HG02623 (cell line): ENCODE measurements at regions not wholly inside any gene's neighbourhood (a gene's known extent, or its start where the extent isn't known, plus 50 kb on each side); places are given as distances from the start of the nearest gene placed in this dataset.

Source experiments
- ATAC-seq: cut with Tn5 transposase; IDR thresholded peaks from one replicate; pipeline ENCODE4 v1.9.1; 2021; ENCODE audit warnings: moderate library complexity; ENCODE audit not compliant: unreplicated experiment

DNA sequence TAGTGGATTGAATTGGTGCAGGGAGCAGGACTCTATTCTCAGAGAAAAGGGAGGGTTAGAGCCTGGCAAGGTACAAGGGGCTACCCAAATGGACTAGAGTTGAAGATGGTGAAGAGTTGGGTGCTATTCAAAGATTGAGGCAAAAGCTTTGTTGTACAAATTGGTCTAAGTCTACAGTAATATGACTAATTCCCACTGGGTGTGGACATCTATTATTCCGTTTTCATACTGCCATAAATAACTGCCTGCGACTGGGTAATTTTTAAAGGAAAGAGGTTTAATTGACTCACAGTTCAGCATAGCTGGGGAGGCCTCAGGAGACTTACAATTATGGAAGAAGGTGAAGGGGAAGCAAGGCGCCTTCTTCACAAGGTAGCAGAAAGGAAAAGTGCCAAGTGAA, 266.3 kb downstream of the TPBG start:
- no peak for ATAC-seq

DNA sequence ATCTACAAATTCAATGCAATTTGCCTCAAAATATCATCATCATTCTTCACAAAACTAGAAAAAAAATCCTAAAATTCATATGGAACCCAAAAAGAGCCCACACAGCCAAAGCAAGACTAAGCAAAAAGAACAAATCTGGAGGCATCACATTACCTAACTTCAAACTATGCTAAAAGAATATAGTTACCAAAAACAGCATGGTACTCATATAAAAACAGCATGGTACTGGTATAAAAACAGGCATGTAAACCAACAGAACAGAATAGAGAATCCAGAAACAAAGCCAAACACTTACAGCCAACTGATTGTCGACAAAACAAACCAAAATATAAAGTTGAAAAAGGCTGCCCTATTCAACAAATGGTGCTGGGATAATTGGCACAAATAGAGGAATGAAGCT, 278.1 kb downstream of the TPBG start:
- ATAC-seq, result no peak

DNA sequence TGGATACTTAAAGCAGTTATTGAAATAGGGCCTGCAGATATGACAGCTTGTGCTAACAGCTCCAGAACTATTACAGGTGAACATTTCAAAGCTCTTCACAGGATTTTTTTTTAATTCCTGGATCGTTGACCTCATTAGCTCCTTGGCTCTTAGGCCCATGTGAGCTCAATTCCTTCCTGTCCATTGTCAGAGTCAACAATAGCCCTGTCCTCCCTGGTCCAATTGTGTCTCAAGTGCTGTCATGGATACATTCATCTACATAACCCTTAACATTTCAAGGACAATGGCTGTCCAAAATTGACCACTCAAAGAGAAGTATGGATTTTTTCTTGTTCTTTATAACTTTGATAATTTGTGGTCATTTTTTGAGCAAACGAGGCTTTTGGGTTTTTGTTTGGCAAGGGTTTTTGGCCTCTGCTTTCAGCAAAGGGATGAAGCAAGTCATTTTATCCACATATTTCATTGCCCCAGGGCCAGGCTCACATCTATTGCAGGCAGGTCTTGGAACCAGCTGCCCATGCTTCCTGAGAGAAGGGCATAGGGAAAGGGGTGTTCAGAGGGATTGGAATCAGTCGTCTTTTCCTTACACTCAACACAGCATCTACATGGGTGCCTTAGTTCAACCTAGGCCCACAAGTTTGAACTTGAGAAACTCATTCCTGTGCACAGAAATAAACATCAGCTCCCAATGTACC, 282.1 kb downstream of the TPBG start:
- no peak for ATAC-seq

DNA sequence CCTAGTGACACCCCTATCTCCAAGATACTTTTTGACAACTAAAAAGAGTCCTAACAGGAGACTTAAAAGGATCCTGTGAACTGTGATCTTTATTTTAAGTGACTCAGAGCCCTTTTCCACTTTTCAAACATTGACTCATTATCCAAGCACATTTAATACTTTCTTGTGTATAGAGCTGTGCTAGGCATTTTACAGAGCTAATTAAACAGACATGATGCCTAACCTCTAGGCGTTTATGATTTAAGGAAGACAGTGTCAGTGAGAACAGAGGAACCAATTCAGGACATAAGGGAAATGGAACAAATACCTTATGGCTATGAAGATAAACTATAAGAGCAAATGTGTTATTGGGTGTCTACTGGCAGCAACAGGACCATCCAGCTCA, 282.6 kb downstream of the TPBG start:
- ATAC-seq, result no peak

DNA sequence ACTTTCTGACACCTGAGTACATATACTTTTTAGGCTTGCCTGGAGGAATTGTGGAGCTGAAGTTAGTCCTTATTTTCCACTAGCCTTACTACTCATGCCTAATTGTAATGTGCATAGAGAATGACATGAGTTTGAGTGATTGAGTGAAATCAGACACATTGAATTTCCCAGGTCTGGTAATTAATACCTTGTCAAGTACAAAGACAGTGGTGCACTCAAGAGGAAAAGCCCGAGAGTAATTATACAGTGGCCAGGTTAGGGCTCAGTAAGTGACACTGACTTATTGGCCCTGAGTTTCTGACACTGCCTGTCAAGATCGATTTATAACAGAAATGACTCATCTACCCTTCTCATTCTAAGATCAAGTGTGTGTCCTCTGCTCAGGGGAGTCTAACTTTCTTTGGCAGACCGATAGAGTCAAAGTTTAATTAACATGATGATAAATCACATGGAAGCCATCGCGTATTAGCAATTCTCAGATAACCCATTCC, 288.3 kb downstream of the TPBG start:
- no peak for ATAC-seq

DNA sequence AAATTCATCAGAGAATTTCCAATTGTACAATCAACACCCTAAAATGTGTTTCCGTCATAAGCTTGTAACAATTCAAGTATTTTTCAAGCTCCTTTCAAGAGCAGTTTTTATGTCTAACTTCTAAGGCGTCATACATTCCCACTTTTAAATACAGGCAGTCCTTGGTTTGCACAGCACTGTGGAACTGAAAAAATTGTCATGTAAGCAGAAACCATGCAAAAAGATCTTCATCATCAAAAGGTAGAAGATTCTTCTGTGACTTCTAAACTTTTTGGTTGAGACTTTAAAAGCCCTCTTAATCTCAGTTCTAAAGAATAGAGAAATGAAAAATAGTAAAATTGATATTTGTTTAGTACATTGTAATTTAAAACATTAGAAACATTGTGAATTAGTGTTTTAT, 315.6 kb downstream of the TPBG start:
- no peak for ATAC-seq

DNA sequence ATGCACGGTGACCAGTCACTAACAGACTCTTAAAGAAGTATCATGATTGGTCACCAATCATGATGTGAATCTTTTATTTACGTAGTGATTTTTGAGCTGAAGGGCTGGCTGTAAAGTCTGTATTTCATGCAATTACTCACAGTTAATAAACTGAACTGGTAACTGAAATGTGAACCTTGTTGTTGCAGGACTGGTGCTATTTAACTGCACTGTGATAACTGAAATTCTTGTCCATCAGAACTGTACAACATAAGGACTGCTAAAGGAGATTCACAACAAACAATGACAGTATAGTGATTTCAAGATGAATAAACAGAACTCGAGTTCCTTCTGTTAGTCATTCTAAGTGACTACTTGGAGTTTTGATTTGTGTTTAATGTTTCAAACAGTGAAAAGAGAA, 316.6 kb downstream of the TPBG start:
- ATAC-seq, result no peak

DNA sequence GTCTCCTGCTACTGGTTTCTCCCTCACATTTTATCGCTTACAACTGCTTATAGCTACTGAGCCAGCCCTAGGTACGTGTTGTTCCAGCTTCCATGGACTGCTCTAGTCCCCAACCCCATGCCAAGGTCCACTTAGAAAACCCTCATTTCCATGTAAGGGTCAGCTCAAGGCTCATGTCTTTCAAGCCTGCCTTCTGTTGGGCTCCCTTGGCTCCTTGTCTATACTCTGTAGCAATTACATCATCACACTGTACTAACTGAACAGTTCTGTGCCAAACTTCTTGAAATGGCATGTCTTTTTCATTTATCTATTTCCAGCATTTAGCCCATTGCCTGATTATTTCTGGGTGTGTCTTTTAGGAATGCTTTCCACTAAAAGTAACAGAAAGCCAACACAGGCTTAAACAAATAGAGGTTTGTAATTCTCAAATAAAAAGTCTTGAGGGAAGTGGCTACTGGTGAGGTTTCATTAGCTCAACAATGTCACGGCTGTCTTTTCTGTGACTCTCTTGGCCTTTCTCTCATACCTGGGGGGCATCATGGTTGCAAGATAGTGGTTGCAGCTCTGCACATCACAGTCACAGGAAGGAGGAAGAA, 317.6 kb downstream of the TPBG start:
- no peak for ATAC-seq

DNA sequence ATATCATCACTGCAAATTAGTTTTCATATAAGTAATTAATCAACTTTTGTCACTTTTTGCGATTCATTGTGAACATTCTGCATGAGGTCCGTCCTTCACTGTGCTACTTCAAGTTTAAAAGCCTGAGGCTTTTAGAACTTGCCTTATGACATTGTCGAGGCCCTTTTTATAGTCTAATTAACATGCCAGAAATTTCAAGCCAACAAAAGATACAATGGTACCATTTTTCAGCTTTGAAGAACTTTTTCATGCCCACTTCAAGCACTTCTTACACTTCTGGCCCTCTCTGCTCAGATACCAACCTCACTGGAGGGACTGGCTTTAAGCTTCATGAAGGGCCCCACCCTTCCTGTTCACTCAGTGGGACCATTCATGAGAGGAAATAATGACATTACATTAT, 323.1 kb downstream of the TPBG start:
- no peak for ATAC-seq

DNA sequence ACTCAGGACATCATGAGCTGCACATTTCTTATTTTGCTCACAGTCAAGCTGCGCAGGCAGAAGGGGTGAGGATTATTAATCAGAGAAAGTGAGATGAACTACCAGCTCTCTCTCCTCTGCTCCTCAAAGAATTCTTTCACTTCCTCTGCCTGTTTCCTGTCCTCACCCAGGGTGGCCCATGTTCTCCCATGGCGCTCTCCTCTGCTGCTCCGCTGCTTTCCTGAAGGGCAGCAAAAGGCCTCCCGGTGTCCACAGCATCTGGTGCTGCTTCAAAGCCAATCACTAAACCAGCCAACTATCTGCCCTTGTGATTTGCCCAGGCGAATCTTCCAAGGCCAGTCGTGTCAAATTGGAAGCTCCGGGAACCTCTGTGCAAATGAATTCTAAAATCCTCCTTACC, 324.2 kb downstream of the TPBG start:
- ATAC-seq, result no peak

DNA sequence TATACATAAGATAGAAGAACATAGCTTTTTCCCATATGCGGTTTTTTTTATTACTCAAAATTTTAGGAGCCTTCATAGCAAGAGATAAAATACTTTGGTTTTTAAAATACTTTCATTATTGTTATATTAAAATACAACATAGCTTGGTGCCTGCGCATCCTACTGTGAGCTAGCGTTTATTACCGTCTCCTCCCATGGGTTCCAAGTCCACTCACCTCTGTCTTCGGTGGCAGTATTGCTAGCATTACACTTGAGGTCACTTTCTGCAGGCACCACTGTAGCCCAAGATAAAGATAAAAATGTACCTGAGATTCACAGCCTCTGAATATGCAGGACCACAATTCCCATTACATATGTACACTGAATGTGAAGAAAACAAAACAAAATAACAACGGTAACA, 326.7 kb downstream of the TPBG start:
- ATAC-seq, result no peak

DNA sequence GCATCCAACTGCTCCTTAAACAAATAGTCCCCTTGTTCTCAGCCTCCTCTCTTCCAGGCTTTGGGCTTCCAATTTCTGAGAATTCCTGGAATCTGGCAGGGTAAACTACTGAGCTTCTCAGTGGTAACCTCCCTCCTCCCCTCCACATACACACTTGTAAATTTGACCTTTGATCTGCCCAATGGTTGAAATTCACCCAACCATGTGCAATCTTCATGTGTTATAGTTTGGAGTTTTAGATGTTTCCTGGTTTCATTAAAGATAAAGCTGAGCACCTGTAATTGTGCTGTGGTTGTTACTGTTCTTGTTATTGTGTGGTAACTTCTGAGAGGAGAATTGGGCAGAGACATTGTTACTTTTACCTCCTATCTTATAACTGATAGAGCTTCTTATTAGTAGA, 328.4 kb downstream of the TPBG start:
- no peak for ATAC-seq

DNA sequence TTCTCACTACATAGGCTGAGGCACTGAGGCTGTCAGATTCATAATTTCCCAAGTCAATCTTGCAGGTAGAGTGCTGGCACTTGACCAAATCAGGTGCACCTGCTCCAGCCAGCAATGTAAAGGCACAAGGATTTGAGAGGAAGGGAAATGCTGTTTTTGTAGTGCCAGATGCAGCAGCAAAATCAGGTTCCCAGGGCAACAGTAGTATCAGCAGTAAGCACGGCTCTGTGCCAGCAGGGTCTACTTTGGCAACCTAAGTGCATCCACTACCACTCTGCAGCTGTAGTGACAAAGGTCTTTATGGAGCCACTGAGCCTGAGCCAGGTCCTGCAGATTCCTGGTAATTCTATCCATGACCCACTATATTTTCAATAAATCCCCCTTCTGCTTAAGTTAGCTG, 329.5 kb downstream of the TPBG start:
- no peak for ATAC-seq

DNA sequence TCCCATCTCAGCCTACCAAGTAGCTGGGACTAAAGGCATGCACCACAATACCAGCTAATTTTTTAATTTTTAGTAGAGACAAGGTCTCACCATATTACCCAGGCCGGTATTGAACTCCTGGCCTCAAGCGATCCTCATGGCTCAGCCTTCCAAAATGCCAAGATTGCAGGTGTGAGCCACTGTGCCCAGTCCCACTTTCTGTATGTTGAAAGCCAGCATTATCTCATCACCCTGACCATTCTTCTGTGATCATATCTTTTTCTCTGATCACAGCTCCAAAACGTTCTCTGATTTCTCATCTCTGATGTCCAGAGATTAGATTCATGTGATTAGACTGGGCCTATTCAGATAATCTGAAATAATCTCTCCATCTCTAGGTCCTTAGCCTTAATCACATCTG, 337.7 kb downstream of the TPBG start:
- ATAC-seq, result no peak

DNA sequence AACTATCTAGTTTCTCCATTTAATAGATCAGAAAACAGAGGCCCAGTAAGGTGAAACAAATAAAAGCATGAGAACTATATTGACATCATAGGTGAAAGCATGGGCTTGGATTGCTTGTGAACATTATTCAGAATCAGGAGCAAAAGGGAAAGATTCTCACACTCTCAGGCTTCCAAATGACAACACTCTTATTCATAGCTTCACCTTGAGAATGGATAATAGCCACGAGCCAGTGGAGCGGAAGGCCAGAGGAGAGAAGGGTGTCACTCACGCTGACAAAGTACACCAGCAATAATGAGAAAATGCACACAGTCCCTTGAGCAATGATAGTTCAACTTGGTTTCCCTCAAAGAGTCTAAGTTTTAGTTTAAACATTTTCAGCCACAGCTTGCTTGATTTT, 339.0 kb downstream of the TPBG start:
- ATAC-seq, result no peak

DNA sequence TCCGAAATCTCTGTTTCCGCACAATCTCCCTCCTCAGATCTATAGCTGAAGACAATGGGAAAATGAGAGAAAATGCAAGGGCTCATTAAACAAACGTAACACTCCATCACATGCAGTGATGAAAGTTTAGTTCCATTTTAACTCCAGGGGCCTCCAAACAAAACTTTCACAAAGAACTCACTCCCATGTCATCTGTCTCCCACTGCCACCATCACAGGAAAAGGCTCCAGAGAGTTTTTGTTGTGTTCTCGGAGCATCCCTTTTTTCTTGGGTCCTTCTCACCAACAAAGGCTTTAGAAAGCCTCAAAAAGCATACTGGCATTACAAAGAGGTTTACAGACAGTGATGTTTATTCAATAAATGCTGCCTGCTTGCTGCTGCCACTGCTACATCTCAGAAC, 339.6 kb downstream of the TPBG start:
- no peak for ATAC-seq

DNA sequence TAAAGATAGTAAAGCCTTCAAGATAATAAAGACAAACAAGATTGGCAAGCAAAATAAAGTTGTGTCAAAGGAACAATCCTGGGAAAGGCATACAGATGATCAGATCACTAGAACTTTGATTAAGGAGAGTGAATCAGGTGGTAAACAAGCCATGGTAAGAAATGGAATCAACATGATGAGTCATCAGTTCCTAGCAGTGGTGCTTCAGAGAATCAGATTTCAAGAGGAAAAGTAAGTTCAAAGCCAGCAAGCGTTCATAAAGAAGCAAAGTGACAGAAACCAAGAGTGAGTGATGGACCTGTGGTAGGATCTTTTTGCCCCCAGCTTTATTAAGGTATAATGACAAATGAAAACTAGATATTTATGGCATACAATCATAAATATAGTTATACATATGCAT, 340.4 kb downstream of the TPBG start:
- no peak for ATAC-seq

DNA sequence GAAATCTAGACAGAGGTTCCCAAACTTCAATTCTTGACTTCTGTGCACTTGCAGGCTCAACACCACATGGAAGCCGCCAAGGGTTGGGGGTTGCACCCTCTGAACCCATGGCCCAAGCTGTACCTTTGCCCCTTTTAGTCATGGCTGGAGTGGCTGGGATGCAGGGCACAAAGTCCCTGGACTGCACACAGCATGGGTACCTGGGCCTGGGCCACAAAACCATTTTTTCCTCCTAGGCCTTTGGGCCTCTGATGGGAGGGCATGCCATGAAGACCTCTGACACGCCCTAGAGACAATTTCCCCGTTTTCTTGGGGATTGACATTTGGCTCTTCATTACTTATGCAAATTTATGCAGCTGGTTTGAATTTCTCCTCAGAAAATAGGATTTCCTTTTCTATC, 342.0 kb downstream of the TPBG start:
- no peak for ATAC-seq

DNA sequence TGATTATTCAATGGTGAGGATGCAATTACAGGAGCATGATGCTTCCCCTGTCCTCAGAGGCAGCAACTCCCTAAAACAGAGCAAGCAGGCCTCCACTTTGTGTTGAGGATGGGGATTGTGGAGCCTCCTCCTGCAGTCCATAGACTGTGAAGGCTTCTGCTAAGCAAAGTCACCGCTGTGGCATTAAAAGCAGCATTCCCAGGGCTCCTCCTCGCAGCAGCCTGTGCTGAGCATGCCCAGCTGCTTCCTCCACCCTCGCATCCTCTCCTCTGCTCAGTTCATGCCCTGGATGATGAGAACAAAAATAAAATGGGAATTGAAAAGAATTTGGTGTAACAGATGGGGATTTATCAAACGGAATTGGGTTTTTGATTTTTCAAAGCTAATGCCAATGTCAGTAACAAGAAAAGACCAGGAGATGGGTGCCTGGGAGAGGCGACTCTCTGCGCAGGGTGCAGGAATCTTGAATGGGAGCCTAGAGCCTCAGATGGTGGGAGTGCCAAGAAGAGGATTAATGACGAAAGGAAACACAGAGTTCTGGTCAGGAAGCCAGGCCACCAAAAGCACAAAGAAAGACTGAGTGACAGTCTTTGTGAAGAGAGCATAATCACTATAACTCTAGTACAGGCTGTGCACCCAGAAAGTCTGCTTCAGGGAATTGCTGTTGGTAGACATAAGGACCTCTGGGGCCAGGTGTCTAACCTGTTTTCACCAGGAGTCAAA, 347.6 kb downstream of the TPBG start:
- ATAC-seq, result no peak

DNA sequence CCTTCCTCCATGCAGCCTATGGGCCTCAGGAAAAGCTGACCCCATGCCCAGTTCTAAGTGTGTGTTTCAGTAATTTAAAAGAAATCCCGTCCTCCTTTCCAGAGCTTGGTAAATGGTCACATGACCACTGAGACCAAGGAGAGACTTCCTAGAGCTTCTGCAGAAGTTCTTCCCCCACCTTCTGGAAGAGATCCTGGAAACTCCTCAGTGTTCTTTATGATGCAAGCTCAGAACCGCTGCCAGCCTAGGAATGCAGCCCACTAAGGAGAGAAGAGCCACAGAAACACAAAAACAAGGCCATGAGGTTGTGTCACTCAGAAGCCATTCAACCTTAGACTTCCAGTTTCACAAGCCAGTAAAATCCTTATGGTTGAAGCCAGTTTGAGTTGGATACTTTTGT, 348.4 kb downstream of the TPBG start:
- ATAC-seq, result no peak

DNA sequence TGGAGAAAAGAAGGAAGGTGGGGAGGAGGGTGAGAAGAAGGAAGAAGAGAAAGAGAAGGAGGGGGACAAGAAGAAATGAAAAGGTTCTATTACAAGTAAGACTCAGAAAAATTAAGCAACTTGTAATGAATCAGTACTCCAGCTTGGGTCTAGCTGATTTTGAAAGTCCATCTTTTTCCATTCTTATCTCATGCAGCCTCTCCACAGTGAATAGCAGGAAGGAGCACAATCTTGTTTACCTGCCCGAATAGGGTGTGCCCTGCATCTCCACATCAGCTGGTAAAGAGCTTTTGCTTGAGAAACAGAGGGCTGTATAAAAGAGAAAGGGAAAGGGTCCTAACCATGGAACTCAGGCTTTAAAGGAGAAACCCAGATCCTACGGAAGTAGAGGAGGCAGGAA, 348.8 kb downstream of the TPBG start:
- ATAC-seq, result no peak

DNA sequence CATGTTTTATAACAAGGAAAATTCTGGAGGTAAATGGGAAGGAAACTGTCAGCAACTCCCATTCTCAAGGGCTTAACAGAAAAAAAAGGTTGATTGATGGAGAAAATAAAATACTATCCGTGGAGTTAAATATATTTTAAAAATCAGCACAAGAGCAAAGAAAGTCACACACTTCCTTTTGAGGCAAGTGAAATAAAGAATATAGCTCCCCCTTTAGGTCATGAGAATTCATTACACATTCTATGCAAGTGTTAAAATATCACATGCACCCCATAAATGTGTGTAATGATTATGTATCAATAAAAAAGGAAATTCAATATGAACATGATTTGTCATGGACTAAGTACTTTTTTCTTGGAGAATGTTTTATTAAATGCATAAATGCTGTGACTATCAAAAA, 349.2 kb downstream of the TPBG start:
- no peak for ATAC-seq
